Hematopoietic multipotent progenitor cell (in vitro differentiated cells): ENCODE measurements at regions not wholly inside any gene's neighbourhood (a gene's known extent, or its start where the extent isn't known, plus 50 kb on each side); places are given as distances from the start of the nearest gene placed in this dataset. TPM values are rescaled to one million over a fixed set of nuclear protein-coding genes. Genes with fewer than 3 reads are reported as not detected.
"Not testable (repeated sequence)": the region's sequence is repeated elsewhere in the genome, so short reads cannot be mapped to it uniquely, and the experiment has no call there.

Experiments
- DNase-seq, 3 donors: peaks; one replicate each; pipeline ENCODE4 v3.0.0-alpha.2; 2011 to 2015; ENCODE audit warnings: low read depth in 2 of 3, low spot score in 2 of 3
- small RNA-seq: library from RNA; depleted of rRNA; stranded (forward); fragments of <200 nt; gene quantifications from one replicate; pipeline ENCODE3, GENCODE V24; 2012

DNA sequence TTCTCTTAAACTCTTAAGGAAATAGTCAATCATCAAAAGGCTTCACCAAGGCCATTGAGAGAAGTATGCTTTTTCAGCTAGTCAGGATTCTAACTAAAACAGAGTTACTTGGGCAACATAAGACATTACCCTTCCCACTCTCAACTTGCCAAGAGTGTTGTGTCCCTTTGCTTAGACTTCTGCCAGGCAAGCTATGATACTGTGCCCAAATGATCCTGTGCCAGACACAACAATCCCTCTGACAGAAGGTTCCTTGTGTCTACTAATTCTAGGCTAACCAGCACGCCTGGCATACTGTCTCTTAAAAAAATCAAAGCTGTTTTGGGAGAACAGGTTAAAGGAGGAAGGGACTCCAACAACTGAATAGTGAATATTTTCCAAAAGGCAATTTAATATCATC, 750.6 kb downstream of the CDY1 start:
- not testable (repeated sequence) for DNase-seq

DNA sequence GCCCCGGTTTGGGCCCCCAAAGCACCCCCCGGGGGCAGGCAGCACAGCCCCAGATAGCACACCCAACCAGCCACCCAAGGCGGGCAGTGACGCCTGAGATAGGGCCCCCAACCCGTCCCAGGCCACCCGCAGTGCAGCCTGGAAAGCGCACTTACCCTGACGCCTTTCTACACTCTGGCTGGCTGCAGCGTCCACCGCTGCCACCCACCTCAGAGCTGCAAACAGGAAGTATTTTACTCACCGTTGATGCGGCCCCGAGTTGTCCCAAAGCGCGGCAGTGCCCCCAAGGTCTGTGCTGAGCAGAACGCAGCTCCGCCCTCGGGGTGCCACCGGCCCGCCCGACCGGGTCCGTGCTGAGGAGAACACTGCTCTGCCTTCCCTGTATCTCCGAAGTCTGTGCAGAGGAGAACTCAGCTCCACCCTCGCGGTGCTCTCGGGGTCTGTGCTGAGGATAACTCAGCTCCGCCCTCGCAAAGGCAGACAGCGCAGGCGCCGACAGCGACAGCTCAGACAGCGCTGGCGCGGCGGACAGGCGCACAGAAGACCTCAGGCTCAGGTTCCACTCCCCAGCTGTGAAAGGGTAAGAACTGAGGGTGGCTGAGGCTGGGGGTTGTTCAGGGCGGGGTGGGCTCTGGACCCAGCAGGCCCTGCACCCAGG, 786.9 kb downstream of the CDY1 start:
- no peak for DNase-seq

DNA sequence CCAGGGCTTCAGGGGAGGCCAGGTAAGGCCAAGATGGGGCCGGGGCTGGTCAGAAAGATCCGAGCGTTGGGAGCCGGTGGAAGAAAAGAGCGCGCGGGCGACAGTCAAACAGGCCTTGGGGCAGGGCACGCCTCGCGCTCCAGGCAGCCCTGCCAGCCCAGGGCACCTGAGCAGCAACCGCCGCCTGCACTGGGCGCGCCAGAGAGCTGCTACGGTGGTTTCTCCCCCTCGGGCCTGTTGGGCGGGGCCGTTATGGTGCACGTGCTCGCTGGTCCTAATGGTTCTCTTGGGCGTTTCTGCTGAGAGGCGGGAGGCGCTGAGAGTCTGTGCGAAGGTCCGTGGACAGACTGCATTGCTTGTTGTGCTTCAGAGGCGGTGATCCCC, 787.4 kb downstream of the CDY1 start:
- DNase-seq = no peak

Small RNAs in the stretch of these regions (small RNA-seq; reads per million reads assigned to genes)
- not detected for gene AC024067.1
- not detected for gene RF00156
- gene RNU6-1314P = not detected
